HEK293 (cell line): ENCODE measurements at regions not wholly inside any gene's neighbourhood (a gene's known extent, or its start where the extent isn't known, plus 50 kb on each side); places are given as distances from the start of the nearest gene placed in this dataset.

Experiments used
- CTCF ChIA-PET: fragments of 350-600 bp; formaldehyde crosslinking; extraction: SDS; loops from one replicate; lab custom pipeline; 2021; ENCODE audit warnings: antibody characterized with exemption; lab: Yijun Ruan, JAX
- POLR2A ChIA-PET: fragments of 300-600 bp; formaldehyde crosslinking; extraction: SDS; loops from one replicate; lab custom pipeline; 2020; ENCODE audit warnings: antibody characterized with exemption, inconsistent platforms; lab: Yijun Ruan, JAX
- H3K27ac ChIP-seq: fragments of 200-500 bp; sonication (Bioruptor generic); 2 replicates; pipeline ENCODE4 v1.5.1; 2014; ENCODE audit warnings: low read depth, low read length, control low read depth, inconsistent platforms; ENCODE audit errors: extremely low read depth
- H3K36me3 ChIP-seq, 2 experiments: fragments of 200-500 bp in 1 of 2; sonication (Bioruptor generic) in 1 of 2; 1 replicate in 1 of 2; 2 replicates in 1 of 2; pipeline ENCODE4 v1.5.1; 2014 to 2017; ENCODE audit warnings: inconsistent platforms in 2 of 2, low read length in 2 of 2; ENCODE audit not compliant: control insufficient read depth in 2 of 2, insufficient read depth in 1 of 2
- H3K4me1 ChIP-seq: fragments of 200-500 bp; sonication (Bioruptor generic); 2 replicates; pipeline ENCODE4 v1.5.1; 2014; ENCODE audit warnings: mild to moderate bottlenecking, low read length, inconsistent platforms; ENCODE audit not compliant: control insufficient read depth, insufficient read depth
- H3K4me3 ChIP-seq: 2 replicates; pipeline ENCODE4 v1.5.1; 2011; ENCODE audit warnings: low read depth, mild to moderate bottlenecking, control low read depth, low read length, moderate library complexity
- H3K9me3 ChIP-seq: fragments of 200-500 bp; sonication (Bioruptor generic); 2 replicates; pipeline ENCODE4 v1.5.1; 2014; ENCODE audit warnings: low read depth, low read length, inconsistent platforms; ENCODE audit not compliant: control insufficient read depth, insufficient read depth
- BCL11A ChIP-seq: fragments of 450-650 bp; formaldehyde crosslinking; IDR thresholded peaks from 2 replicates; pipeline ENCODE4 v1.5.1; 2016; ENCODE audit warnings: low read depth, missing biosample characterization, missing genetic modification characterization
- CTCF ChIP-seq: fragments of 450-650 bp; formaldehyde crosslinking; IDR thresholded peaks from 2 replicates; pipeline ENCODE4 v1.5.1; 2016; ENCODE audit warnings: missing biosample characterization, missing genetic modification characterization
- GLI4 ChIP-seq: fragments of 450-650 bp; formaldehyde crosslinking; IDR thresholded peaks from 2 replicates; pipeline ENCODE4 v1.5.1; 2016; ENCODE audit warnings: missing biosample characterization, missing genetic modification characterization
- MYNN ChIP-seq: fragments of 450-650 bp; formaldehyde crosslinking; IDR thresholded peaks from 2 replicates; pipeline ENCODE4 v1.5.1; 2016; ENCODE audit warnings: missing biosample characterization, missing genetic modification characterization, borderline replicate concordance
- MZF1 ChIP-seq: fragments of 450-650 bp; formaldehyde crosslinking; IDR thresholded peaks from 2 replicates; pipeline ENCODE4 v1.5.1; 2017; ENCODE audit warnings: missing biosample characterization, missing genetic modification characterization, borderline replicate concordance
- PRDM1 ChIP-seq: fragments of 450-650 bp; formaldehyde crosslinking; IDR thresholded peaks from 2 replicates; pipeline ENCODE4; 2016; ENCODE audit warnings: missing biosample characterization, missing genetic modification characterization
- PRDM10 ChIP-seq: fragments of 450-650 bp; formaldehyde crosslinking; IDR thresholded peaks from 2 replicates; pipeline ENCODE4 v1.5.1; 2016; ENCODE audit warnings: missing biosample characterization, missing genetic modification characterization
- ZBTB26 ChIP-seq: fragments of 450-650 bp; formaldehyde crosslinking; optimal IDR thresholded peaks from 2 replicates; pipeline ENCODE3; 2016; ENCODE audit warnings: missing biosample characterization, mild to moderate bottlenecking, missing genetic modification characterization
- ZBTB7A ChIP-seq: fragments of 450-650 bp; formaldehyde crosslinking; IDR thresholded peaks from 2 replicates; pipeline ENCODE4 v1.5.1; 2016; ENCODE audit warnings: low read depth, missing biosample characterization, missing genetic modification characterization
- ZNF132 ChIP-seq: fragments of 450-650 bp; formaldehyde crosslinking; IDR thresholded peaks from 2 replicates; pipeline ENCODE4 v1.5.1; 2017; ENCODE audit warnings: missing biosample characterization, missing genetic modification characterization, borderline replicate concordance
- ZNF175 ChIP-seq: fragments of 450-650 bp; formaldehyde crosslinking; IDR thresholded peaks from 2 replicates; pipeline ENCODE4 v1.5.1; 2016; ENCODE audit warnings: missing biosample characterization, missing genetic modification characterization
- ZNF19 ChIP-seq: fragments of 450-650 bp; formaldehyde crosslinking; IDR thresholded peaks from 2 replicates; pipeline ENCODE4; 2016; ENCODE audit warnings: missing biosample characterization, missing genetic modification characterization, low read depth
- ZNF202 ChIP-seq: fragments of 450-650 bp; formaldehyde crosslinking; IDR thresholded peaks from 2 replicates; pipeline ENCODE4 v1.5.1; 2016; ENCODE audit warnings: missing biosample characterization, missing genetic modification characterization, borderline replicate concordance
- ZNF211 ChIP-seq: fragments of 450-650 bp; formaldehyde crosslinking; IDR thresholded peaks from 2 replicates; pipeline ENCODE4 v1.5.1; 2016; ENCODE audit warnings: low read depth, missing biosample characterization, missing genetic modification characterization
- ZNF221 ChIP-seq: fragments of 450-650 bp; formaldehyde crosslinking; IDR thresholded peaks from 2 replicates; pipeline ENCODE4 v1.5.1; 2017; ENCODE audit warnings: missing biosample characterization, missing genetic modification characterization, borderline replicate concordance
- ZNF394 ChIP-seq: fragments of 450-650 bp; formaldehyde crosslinking; IDR thresholded peaks from 2 replicates; pipeline ENCODE4 v1.5.1; 2016; ENCODE audit warnings: missing biosample characterization, missing genetic modification characterization, mild to moderate bottlenecking, moderate library complexity, borderline replicate concordance
- ZNF514 ChIP-seq: fragments of 450-650 bp; formaldehyde crosslinking; IDR thresholded peaks from 2 replicates; pipeline ENCODE4 v1.5.1; 2016; ENCODE audit warnings: missing biosample characterization, missing genetic modification characterization
- ZNF521 ChIP-seq: fragments of 450-650 bp; formaldehyde crosslinking; IDR thresholded peaks from 2 replicates; pipeline ENCODE4 v1.5.1; 2017; ENCODE audit warnings: missing biosample characterization, mild to moderate bottlenecking, missing genetic modification characterization
- ZNF596 ChIP-seq: fragments of 450-650 bp; IDR thresholded peaks from 2 replicates; pipeline ENCODE4 v1.5.0; 2018; ENCODE audit warnings: missing biosample characterization, mild to moderate bottlenecking, missing genetic modification characterization, moderate library complexity
- ZNF776 ChIP-seq: fragments of 450-650 bp; formaldehyde crosslinking; IDR thresholded peaks from 2 replicates; pipeline ENCODE4 v1.5.0; 2017; ENCODE audit warnings: missing biosample characterization, missing genetic modification characterization, borderline replicate concordance
- ZNF837 ChIP-seq: fragments of 450-650 bp; formaldehyde crosslinking; IDR thresholded peaks from 2 replicates; pipeline ENCODE4 v1.5.1; 2016; ENCODE audit warnings: missing biosample characterization, missing genetic modification characterization

- TF ChIP-seq ZNF221 (tag by site-specific recombination) (no peak), ZNF19 (tag by site-specific recombination) (no peak), PRDM10 (tag by site-specific recombination) (no peak), ZBTB7A (no peak), MZF1 (no peak), BCL11A (tag by site-specific recombination) (no peak), ZNF776 (tag by site-specific recombination) (no peak), ZNF175 (no peak), ZNF521 (tag by site-specific recombination) (no peak), ZNF132 (tag by site-specific recombination) (no peak), ZNF596 (no peak), GLI4 (tag by site-specific recombination) (no peak), ZNF837 (tag by site-specific recombination) (no peak), ZNF394 (tag by site-specific recombination) (no peak), ZNF211 (no peak), ZNF202 (no peak), ZNF514 (tag by site-specific recombination) (no peak)
- ChIA-PET CTCF (no interaction called here), POLR2A (no interaction called here)
- Histone ChIP-seq H3K9me3 (no peaks in the 10 kb centered on the region), H3K4me1 (peaks cover 8% of the 10 kb centered on the region; the same call in 1 of the 2 replicates), H3K27ac (no peak overlapping the region), H3K36me3 (no peaks in the 10 kb centered on the region), H3K4me3 (no peak overlapping the region)
Measured at GRCh38 chr6:169048865-169049205, 204.8 kb downstream of the THBS2 start.

- ChIA-PET POLR2A (no interaction called here), CTCF (interaction anchor here (0.6 kb wide), 1 partner anchor 344 kb away, joined by 3 read pairs; no protein-coding TSS in a partner anchor)
- Histone ChIP-seq H3K27ac (no peak overlapping the region), H3K4me3 (no peak overlapping the region), H3K36me3 (no peaks in the 10 kb centered on the region), H3K4me1 (peaks cover 8% of the 10 kb centered on the region; the same call in 1 of the 2 replicates), H3K9me3 (no peaks in the 10 kb centered on the region)
- TF ChIP-seq PRDM1 (tag by site-specific recombination) (no peak), ZNF394 (tag by site-specific recombination) (no peak), CTCF (no peak), ZBTB26 (tag by site-specific recombination) (no peak), MYNN (tag by site-specific recombination) (no peak)
Measured at GRCh38 chr6:169048185-169048864, 205.3 kb downstream of the THBS2 start.
